GM04503 (cell line): ENCODE measurements at regions not wholly inside any gene's neighbourhood (a gene's known extent, or its start where the extent isn't known, plus 50 kb on each side); places are given as distances from the start of the nearest gene placed in this dataset.

ENCODE experiments used
- DNase-seq: peaks from one replicate; pipeline ENCODE4 v3.0.0-alpha.2; 2012; ENCODE audit warnings: low read depth

- DNase-seq: no peak
These were observed 134.4 kb downstream of the MAD2L1 start for GRCh38 chr4:119932277-119932676.

GRCh38 chr4:119930546-119930945, 136.1 kb downstream of the MAD2L1 start:
- DNase-seq: no peak

- DNase-seq: no peak
These were observed 144.8 kb downstream of the MAD2L1 start for GRCh38 chr4:119921830-119922229.

GRCh38 chr4:119906277-119906676, 160.4 kb downstream of the MAD2L1 start:
- DNase-seq: no peak

- no peak for DNase-seq
These were observed 168.4 kb downstream of the MAD2L1 start for GRCh38 chr4:119898211-119898610.

GRCh38 chr4:119897260-119897659, 169.4 kb downstream of the MAD2L1 start:
- DNase-seq: no peak

- no peak for DNase-seq
These were observed 171.9 kb downstream of the MAD2L1 start for GRCh38 chr4:119894650-119895208.

GRCh38 chr4:119873794-119874325, 192.8 kb downstream of the MAD2L1 start:
- DNase-seq: no peak

- DNase-seq: no peak
These were observed 193.5 kb downstream of the MAD2L1 start for GRCh38 chr4:119873132-119873531.

GRCh38 chr4:119872371-119873016, 194.2 kb downstream of the MAD2L1 start:
- no peak for DNase-seq

- DNase-seq: no peak
These were observed 195.8 kb downstream of the MAD2L1 start for GRCh38 chr4:119870856-119871255.

- DNase-seq: no peak
These were observed 200.9 kb downstream of the MAD2L1 start for GRCh38 chr4:119865789-119866188.

- DNase-seq: no peak
These were observed 201.3 kb downstream of the MAD2L1 start for GRCh38 chr4:119865389-119865788.

GRCh38 chr4:119861731-119862130, 204.9 kb downstream of the MAD2L1 start:
- DNase-seq: no peak

- DNase-seq: no peak
These were observed 208.5 kb downstream of the MAD2L1 start for GRCh38 chr4:119858176-119858575.

- DNase-seq: no peak
These were observed 212.3 kb downstream of the MAD2L1 start for GRCh38 chr4:119854364-119854763.

GRCh38 chr4:119851649-119852048, 215.0 kb downstream of the MAD2L1 start:
- DNase-seq: no peak

GRCh38 chr4:119841361-119841760, 212.8 kb upstream of the PDE5A start:
- DNase-seq: no peak

GRCh38 chr4:119835613-119835910, 207.0 kb upstream of the PDE5A start:
- peak; percentile 6 for DNase-seq

- DNase-seq: no peak
These were observed 206.5 kb upstream of the PDE5A start for GRCh38 chr4:119834906-119835612.

- no peak for DNase-seq
These were observed 205.0 kb upstream of the PDE5A start for GRCh38 chr4:119833611-119834010.

- no peak for DNase-seq
These were observed 204.2 kb upstream of the PDE5A start for GRCh38 chr4:119832776-119833175.

GRCh38 chr4:119829326-119829725, 200.7 kb upstream of the PDE5A start:
- no peak for DNase-seq
